ENCODE measurements at regions not wholly inside any gene's neighbourhood (a gene's known extent, or its start where the extent isn't known, plus 50 kb on each side); places are given as distances from the start of the nearest gene placed in this dataset.

GRCh38 chr22:19629331-19629719, 85.0 kb upstream of the SEPTIN5 start:
- DNase-seq (ENCODE audit: low spot score), result no peak
- Histone ChIP-seq H3K9me2 (ENCODE audit: insufficient read depth, low read length) (no peaks in the 10 kb centered on the region), H3K79me2 (ENCODE audit: insufficient read depth, low read depth, low read length) (no peaks in the 10 kb centered on the region), H3K27ac (ENCODE audit: low read depth, low read length, poor library complexity, severe bottlenecking) (no peak overlapping the region), H3K36me3 (ENCODE audit: insufficient read depth, low read length) (no peaks in the 10 kb centered on the region), H2AFZ (ENCODE audit: low read length) (no peak overlapping the region), H3K4me3 (ENCODE audit: low read depth, low read length, poor library complexity, severe bottlenecking) (no peak overlapping the region), H3K4me1 (ENCODE audit: insufficient read depth, low read length, poor library complexity, severe bottlenecking) (no peaks in the 10 kb centered on the region), H4K20me1 (ENCODE audit: insufficient read depth, low read length) (no peaks in the 10 kb centered on the region), H3K4me2 (ENCODE audit: low read length) (no peak overlapping the region), H3K9me3 (ENCODE audit: low read length) (no peaks in the 10 kb centered on the region)
- POLR2A ChIA-PET, result interaction anchor here (1.1 kb wide), 1 partner anchor 331 kb away, joined by 3 read pairs; no protein-coding TSS in a partner anchor
- CTCF ChIA-PET (ENCODE audit: unreplicated experiment), result interaction anchor here (1.0 to 1.2 kb wide), 2 partner anchors 127 to 235 kb away, joined by 3 read pairs; no protein-coding TSS in a partner anchor
- TF ChIP-seq CTCF (conservative IDR thresholded peaks at IDR 0.05; ENCODE audit: low read length), result no peak
- no peak for TF ChIP-seq EZH2phosphoT487 (IDR thresholded peaks at IDR 0.05; ENCODE audit: borderline replicate concordance, low read depth, low read length)
- no TSS peak for BruUV-seq (replicated peaks)
- intact Hi-C loops (cut with micrococcal nuclease; ENCODE audit: unreplicated experiment), result loop anchor here (5.0 kb wide), 1 partner anchor 332 kb away; no protein-coding TSS in a partner anchor

GRCh38 chr22:19629720-19630419, 84.4 kb upstream of the SEPTIN5 start:
- peak; percentile 86 for DNase-seq (ENCODE audit: low spot score)
- Histone ChIP-seq H3K4me1 (ENCODE audit: insufficient read depth, low read length, poor library complexity, severe bottlenecking) (no peaks in the 10 kb centered on the region), H3K4me3 (ENCODE audit: low read depth, low read length, poor library complexity, severe bottlenecking) (no peak overlapping the region), H3K27ac (ENCODE audit: low read depth, low read length, poor library complexity, severe bottlenecking) (no peak overlapping the region), H3K9me3 (ENCODE audit: low read length) (no peaks in the 10 kb centered on the region), H3K79me2 (ENCODE audit: insufficient read depth, low read depth, low read length) (no peaks in the 10 kb centered on the region), H2AFZ (ENCODE audit: low read length) (no peak overlapping the region), H3K4me2 (ENCODE audit: low read length) (no peak overlapping the region), H3K9me2 (ENCODE audit: insufficient read depth, low read length) (no peaks in the 10 kb centered on the region), H4K20me1 (ENCODE audit: insufficient read depth, low read length) (no peaks in the 10 kb centered on the region), H3K36me3 (ENCODE audit: insufficient read depth, low read length) (no peaks in the 10 kb centered on the region)
- TF ChIP-seq CTCF (conservative IDR thresholded peaks at IDR 0.05; ENCODE audit: low read length) (peak; percentile 98), EZH2phosphoT487 (IDR thresholded peaks at IDR 0.05; ENCODE audit: borderline replicate concordance, low read depth, low read length) (no peak)
- ChIA-PET POLR2A (interaction anchor here (0.6 to 1.1 kb wide), 3 partner anchors 331 to 742 kb away, joined by 3 read pairs; no protein-coding TSS in a partner anchor), CTCF (ENCODE audit: unreplicated experiment) (interaction anchor here (1.0 to 1.2 kb wide), 2 partner anchors 127 to 235 kb away, joined by 3 read pairs; no protein-coding TSS in a partner anchor)
- intact Hi-C loops (cut with micrococcal nuclease; ENCODE audit: unreplicated experiment), result loop anchor here (5.0 kb wide), 2 partner anchors 133 to 333 kb away; no protein-coding TSS in a partner anchor
- BruUV-seq (replicated peaks), result no TSS peak

- Histone ChIP-seq H3K79me2 (ENCODE audit: insufficient read depth, low read depth, low read length) (no peaks in the 10 kb centered on the region), H3K4me3 (ENCODE audit: low read depth, low read length, poor library complexity, severe bottlenecking) (no peak overlapping the region), H3K4me2 (ENCODE audit: low read length) (no peak overlapping the region), H3K27ac (ENCODE audit: low read depth, low read length, poor library complexity, severe bottlenecking) (no peak overlapping the region), H3K9me2 (ENCODE audit: insufficient read depth, low read length) (no peaks in the 10 kb centered on the region), H3K4me1 (ENCODE audit: insufficient read depth, low read length, poor library complexity, severe bottlenecking) (no peaks in the 10 kb centered on the region), H3K36me3 (ENCODE audit: insufficient read depth, low read length) (no peaks in the 10 kb centered on the region), H4K20me1 (ENCODE audit: insufficient read depth, low read length) (no peaks in the 10 kb centered on the region), H3K9me3 (ENCODE audit: low read length) (no peaks in the 10 kb centered on the region), H2AFZ (ENCODE audit: low read length) (no peak overlapping the region)
- BruUV-seq (replicated peaks), result no TSS peak
- ChIA-PET CTCF (ENCODE audit: unreplicated experiment) (interaction anchor here (0.6 kb wide), 1 partner anchor 449 kb away, joined by 3 read pairs; no protein-coding TSS in a partner anchor), POLR2A (interaction anchor here (0.6 to 1.1 kb wide), 2 partner anchors 332 to 743 kb away, joined by 3 read pairs; no protein-coding TSS in a partner anchor)
- intact Hi-C loops (cut with micrococcal nuclease; ENCODE audit: unreplicated experiment), result loop anchor here (5.0 kb wide), 1 partner anchor 133 kb away; no protein-coding TSS in a partner anchor
- TF ChIP-seq CTCF (conservative IDR thresholded peaks at IDR 0.05; ENCODE audit: low read length), result no peak
- no peak for TF ChIP-seq EZH2phosphoT487 (IDR thresholded peaks at IDR 0.05; ENCODE audit: borderline replicate concordance, low read depth, low read length)
- DNase-seq (ENCODE audit: low spot score), result no peak
Measured at GRCh38 chr22:19630614-19631013, 83.7 kb upstream of the SEPTIN5 start.

Data from OCI-LY7 (cell line).